ENCODE measurements at regions not wholly inside any gene's neighbourhood (a gene's known extent, or its start where the extent isn't known, plus 50 kb on each side); places are given as distances from the start of the nearest gene placed in this dataset.

DNA sequence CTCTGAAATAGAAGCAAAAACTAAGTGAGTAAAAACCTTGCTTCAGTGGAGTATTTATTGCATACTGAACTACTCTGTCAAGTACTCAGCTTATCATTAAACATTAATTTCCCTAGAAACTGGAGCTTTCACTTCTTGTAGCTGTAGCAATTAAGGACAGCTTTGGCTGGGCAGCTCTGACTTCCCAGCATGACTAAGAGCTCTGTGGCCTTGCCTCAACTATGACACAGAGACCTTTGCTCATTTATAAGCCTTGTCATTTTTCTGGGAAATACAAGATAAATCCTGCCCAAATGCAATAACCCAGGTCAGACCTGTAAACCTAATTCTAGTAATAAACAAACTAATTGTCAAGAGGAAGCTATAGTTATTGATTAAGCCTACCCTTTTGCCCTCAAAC lies 65.4 kb upstream of the STK32A start:
- ATAC-seq = no peak
- Histone ChIP-seq H4K20me1 (ENCODE audit: insufficient read depth) (no peaks in the 10 kb centered on the region), H3K9me2 (ENCODE audit: insufficient read depth) (no peaks in the 10 kb centered on the region), H2AFZ (ENCODE audit: low read depth, low read length, poor library complexity, severe bottlenecking) (no peak overlapping the region), H3K4me1 (ENCODE audit: control insufficient read depth in 1 of 2, insufficient read depth in 2 of 2, low read length in 2 of 2) (no peaks in the 10 kb centered on the region; a peak in 2 of 4 replicates), H3K36me3 (ENCODE audit: control insufficient read depth in 1 of 2, insufficient read depth in 2 of 2, low read length in 2 of 2) (no peaks in the 10 kb centered on the region), H3K4me2 (ENCODE audit: low read length) (no peak overlapping the region), H3K79me2 (ENCODE audit: insufficient read depth, low read length) (no peaks in the 10 kb centered on the region), H3K4me3 (replicated peaks in 1 of 2; ENCODE audit: low read depth in 1 of 2, low read length in 2 of 2) (no peak overlapping the region), H3K9ac (ENCODE audit: low read length) (no peak overlapping the region), H3K27ac (ENCODE audit: low read depth, low read length) (no peak overlapping the region), H3K9me3 (ENCODE audit: control insufficient read depth in 1 of 2, insufficient read depth in 1 of 2, low read depth in 1 of 2, low read length in 2 of 2) (no peaks in the 10 kb centered on the region), H3K27me3 (ENCODE audit: insufficient read depth, low read length) (peaks cover 18% of the 10 kb centered on the region)
- ChIA-PET CTCF (no interaction called here), POLR2A (no interaction called here), RAD21 (ENCODE audit: low non-redundant PET in 1 of 2, low total read pairs in 2 of 2, uncharacterized antibody in 2 of 2, unreplicated experiment in 2 of 2) (interaction anchor here in 1 of 2 experiments (0.7 kb wide), 1 partner anchor 198 kb away, joined by 3 read pairs; no protein-coding TSS in a partner anchor)
- TF ChIP-seq ELF1 (IDR thresholded peaks at IDR 0.05; ENCODE audit: borderline replicate concordance, low read depth) = no peak
- no peak for TF ChIP-seq ZNF274 (IDR thresholded peaks at IDR 0.05; ENCODE audit: low read depth, low read length)
- no peak for TF ChIP-seq TCF7L2 (IDR thresholded peaks at IDR 0.05; ENCODE audit: borderline replicate concordance, extremely low read depth, insufficient read depth, insufficient read length)
- no peak for TF ChIP-seq SRF (IDR thresholded peaks at IDR 0.05; ENCODE audit: low read depth)
- TF ChIP-seq, protein P1, sequence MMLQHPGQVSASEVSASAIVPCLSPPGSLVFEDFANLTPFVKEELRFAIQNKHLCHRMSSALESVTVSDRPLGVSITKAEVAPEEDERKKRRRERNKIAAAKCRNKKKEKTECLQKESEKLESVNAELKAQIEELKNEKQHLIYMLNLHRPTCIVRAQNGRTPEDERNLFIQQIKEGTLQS (IDR thresholded peaks at IDR 0.05) = no peak
- no peak for TF ChIP-seq SP1 (IDR thresholded peaks at IDR 0.05; ENCODE audit: low read depth)
- TF ChIP-seq, protein P2, sequence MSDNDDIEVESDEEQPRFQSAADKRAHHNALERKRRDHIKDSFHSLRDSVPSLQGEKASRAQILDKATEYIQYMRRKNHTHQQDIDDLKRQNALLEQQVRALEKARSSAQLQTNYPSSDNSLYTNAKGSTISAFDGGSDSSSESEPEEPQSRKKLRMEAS (IDR thresholded peaks at IDR 0.05) = no peak
- TF ChIP-seq ZFX (IDR thresholded peaks at IDR 0.05) = no peak
- no peak for TF ChIP-seq EGR1 (IDR thresholded peaks at IDR 0.05; ENCODE audit: low read depth)
- TF ChIP-seq JUND (IDR thresholded peaks at IDR 0.05) = no peak
- TF ChIP-seq, protein P3, sequence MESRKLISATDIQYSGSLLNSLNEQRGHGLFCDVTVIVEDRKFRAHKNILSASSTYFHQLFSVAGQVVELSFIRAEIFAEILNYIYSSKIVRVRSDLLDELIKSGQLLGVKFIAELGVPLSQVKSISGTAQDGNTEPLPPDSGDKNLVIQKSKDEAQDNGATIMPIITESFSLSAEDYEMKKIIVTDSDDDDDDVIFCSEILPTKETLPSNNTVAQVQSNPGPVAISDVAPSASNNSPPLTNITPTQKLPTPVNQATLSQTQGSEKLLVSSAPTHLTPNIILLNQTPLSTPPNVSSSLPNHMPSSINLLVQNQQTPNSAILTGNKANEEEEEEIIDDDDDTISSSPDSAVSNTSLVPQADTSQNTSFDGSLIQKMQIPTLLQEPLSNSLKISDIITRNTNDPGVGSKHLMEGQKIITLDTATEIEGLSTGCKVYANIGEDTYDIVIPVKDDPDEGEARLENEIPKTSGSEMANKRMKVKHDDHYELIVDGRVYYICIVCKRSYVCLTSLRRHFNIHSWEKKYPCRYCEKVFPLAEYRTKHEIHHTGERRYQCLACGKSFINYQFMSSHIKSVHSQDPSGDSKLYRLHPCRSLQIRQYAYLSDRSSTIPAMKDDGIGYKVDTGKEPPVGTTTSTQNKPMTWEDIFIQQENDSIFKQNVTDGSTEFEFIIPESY (IDR thresholded peaks at IDR 0.05; ENCODE audit: extremely low read depth, insufficient replicate concordance, low read length) = no peak
- no peak for TF ChIP-seq FOSL1 (IDR thresholded peaks at IDR 0.05; ENCODE audit: low read depth)
- TF ChIP-seq, protein P4, sequence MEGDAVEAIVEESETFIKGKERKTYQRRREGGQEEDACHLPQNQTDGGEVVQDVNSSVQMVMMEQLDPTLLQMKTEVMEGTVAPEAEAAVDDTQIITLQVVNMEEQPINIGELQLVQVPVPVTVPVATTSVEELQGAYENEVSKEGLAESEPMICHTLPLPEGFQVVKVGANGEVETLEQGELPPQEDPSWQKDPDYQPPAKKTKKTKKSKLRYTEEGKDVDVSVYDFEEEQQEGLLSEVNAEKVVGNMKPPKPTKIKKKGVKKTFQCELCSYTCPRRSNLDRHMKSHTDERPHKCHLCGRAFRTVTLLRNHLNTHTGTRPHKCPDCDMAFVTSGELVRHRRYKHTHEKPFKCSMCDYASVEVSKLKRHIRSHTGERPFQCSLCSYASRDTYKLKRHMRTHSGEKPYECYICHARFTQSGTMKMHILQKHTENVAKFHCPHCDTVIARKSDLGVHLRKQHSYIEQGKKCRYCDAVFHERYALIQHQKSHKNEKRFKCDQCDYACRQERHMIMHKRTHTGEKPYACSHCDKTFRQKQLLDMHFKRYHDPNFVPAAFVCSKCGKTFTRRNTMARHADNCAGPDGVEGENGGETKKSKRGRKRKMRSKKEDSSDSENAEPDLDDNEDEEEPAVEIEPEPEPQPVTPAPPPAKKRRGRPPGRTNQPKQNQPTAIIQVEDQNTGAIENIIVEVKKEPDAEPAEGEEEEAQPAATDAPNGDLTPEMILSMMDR (IDR thresholded peaks at IDR 0.05 in 2 of 3, conservative IDR thresholded peaks at IDR 0.05 in 1 of 3; ENCODE audit: borderline replicate concordance in 1 of 3, insufficient read depth in 1 of 3, low read depth in 2 of 3, low read length in 2 of 3) = no peak
- BruUV-seq (replicated peaks) = no TSS peak
- no peak for DNase-seq (ENCODE audit: low read depth, low spot score)
- intact Hi-C loops (cut with micrococcal nuclease) = no loop called here
